ENCODE measurements at regions not wholly inside any gene's neighbourhood (a gene's known extent, or its start where the extent isn't known, plus 50 kb on each side); places are given as distances from the start of the nearest gene placed in this dataset.

- TF ChIP-seq FOXO4 (CRISPR knock-in tag; conservative IDR thresholded peaks at IDR 0.05) (0 out of 2 replicates have a peak, but pooled peaks have one; percentile 37), KLF6 (CRISPR knock-in tag; IDR thresholded peaks at IDR 0.05) (0 out of 2 replicates have a peak, but pooled peaks have one; percentile 33), IRX3 (CRISPR knock-in tag; IDR thresholded peaks at IDR 0.05; ENCODE audit: borderline replicate concordance, low read depth) (no peak), ZNF577 (CRISPR knock-in tag; IDR thresholded peaks at IDR 0.05; ENCODE audit: borderline replicate concordance, low read depth) (no peak), MYPOP (CRISPR knock-in tag; IDR thresholded peaks at IDR 0.05) (no peak; the same call in 1 of the 2 replicates), ZNF382 (CRISPR knock-in tag; IDR thresholded peaks at IDR 0.05; ENCODE audit: borderline replicate concordance) (no peak), ZSCAN12 (CRISPR knock-in tag; IDR thresholded peaks at IDR 0.05) (no peak), ZEB1 (IDR thresholded peaks at IDR 0.05; ENCODE audit: insufficient replicate concordance, low read depth) (peak; percentile 24), ZNF333 (CRISPR knock-in tag; IDR thresholded peaks at IDR 0.05; ENCODE audit: borderline replicate concordance) (0 out of 2 replicates have a peak, but pooled peaks have one; percentile 65), ZSCAN25 (CRISPR knock-in tag; IDR thresholded peaks at IDR 0.05) (peak; percentile 94), ZNF646 (CRISPR knock-in tag; IDR thresholded peaks at IDR 0.05) (peak; percentile 38; the same call in 1 of the 2 replicates), MAF1 (CRISPR knock-in tag; IDR thresholded peaks at IDR 0.05; ENCODE audit: borderline replicate concordance) (no peak), GZF1 (CRISPR knock-in tag; IDR thresholded peaks at IDR 0.05) (no peak), ZNF839 (CRISPR knock-in tag; IDR thresholded peaks at IDR 0.05; ENCODE audit: borderline replicate concordance) (no peak), PCBP1 (IDR thresholded peaks at IDR 0.05; ENCODE audit: borderline replicate concordance, low read depth, low read length) (no peak), THAP7 (CRISPR knock-in tag; IDR thresholded peaks at IDR 0.05) (no peak), MEIS1 (CRISPR knock-in tag; IDR thresholded peaks at IDR 0.05; ENCODE audit: borderline replicate concordance) (no peak)
These were observed 71.3 kb upstream of the ACSL1 start (continued) for GRCh38 chr4:184896868-184897715.

Data from HepG2 (cell line).